PC-3 (cell line): ENCODE measurements at regions not wholly inside any gene's neighbourhood (a gene's known extent, or its start where the extent isn't known, plus 50 kb on each side); places are given as distances from the start of the nearest gene placed in this dataset.
"Not testable (repeated sequence)": the region's sequence is repeated elsewhere in the genome, so short reads cannot be mapped to it uniquely, and the experiment has no call there.

ENCODE experiments used
- ATAC-seq: fragments of 200-7000 bp; cut with Tn5 transposase; 2 replicates; pipeline ENCODE4 v1.9.1; 2020; ENCODE audit warnings: mild to moderate bottlenecking, moderate library complexity
- BruUV-seq: library from RNA; stranded (reverse); fragments of 400-500 nt; replicated peaks from 2 replicates; lab custom pipeline; 2021; lab: Mats Ljungman, UMichigan
- CTCF ChIA-PET: fragments of 300-600 bp; sonication (Branson Sonifier 250); formaldehyde crosslinking; loops from one replicate; lab custom pipeline; 2022; ENCODE audit warnings: antibody characterized with exemption; lab: Charles Lee
- POLR2A ChIA-PET: fragments of 300-600 bp; sonication (Branson Sonifier 250); formaldehyde crosslinking; loops from one replicate; lab custom pipeline; 2022; ENCODE audit warnings: antibody characterized with exemption; ENCODE audit not compliant: unreplicated experiment; lab: Charles Lee
- DNase-seq: peaks from one replicate; pipeline ENCODE4 v3.0.0-alpha.2; 2015
- H2AFZ ChIP-seq: fragments of 300-600 bp; sonication (generic); 2 replicates; pipeline ENCODE4 v1.6.0; 2016; ENCODE audit warnings: antibody characterized with exemption, low read length
- H3F3A ChIP-seq: fragments of 300-600 bp; sonication (generic); one replicate; pipeline ENCODE4 v1.6.0; 2017; ENCODE audit warnings: antibody characterized with exemption, low read length, control low read depth, mild to moderate bottlenecking; ENCODE audit not compliant: unreplicated experiment
- H3K27ac ChIP-seq: fragments of 300-600 bp; sonication (generic); 2 replicates; pipeline ENCODE4 v1.5.1; 2016; ENCODE audit warnings: mild to moderate bottlenecking, low read length
- H3K27me3 ChIP-seq: fragments of 300-600 bp; sonication (generic); 2 replicates; pipeline ENCODE4 v1.6.1; 2016; ENCODE audit warnings: low read length, mixed read lengths
- H3K36me3 ChIP-seq: fragments of 300-600 bp; sonication (generic); 2 replicates; pipeline ENCODE4 v1.6.1; 2016; ENCODE audit warnings: low read depth, mixed run types, low read length, mixed read lengths
- H3K4me1 ChIP-seq: fragments of 300-600 bp; sonication (generic); 2 replicates; pipeline ENCODE4 v1.5.1; 2016; ENCODE audit warnings: low read length; ENCODE audit not compliant: insufficient read depth
- H3K4me2 ChIP-seq: fragments of 300-600 bp; sonication (generic); 2 replicates; pipeline ENCODE4 v1.6.0; 2016; ENCODE audit warnings: low read length
- H3K4me3 ChIP-seq: fragments of 300-600 bp; sonication (generic); 2 replicates; pipeline ENCODE4 v1.5.1; 2016; ENCODE audit warnings: mild to moderate bottlenecking, low read length, mixed read lengths
- H3K79me2 ChIP-seq: fragments of 300-600 bp; sonication (generic); 2 replicates; pipeline ENCODE4 v1.6.1; 2017; ENCODE audit warnings: low read length, mixed read lengths
- H3K9ac ChIP-seq: fragments of 300-600 bp; sonication (generic); 2 replicates; pipeline ENCODE4 v1.6.0; 2016; ENCODE audit warnings: mild to moderate bottlenecking, low read length
- H3K9me2 ChIP-seq: fragments of 300-600 bp; sonication (generic); replicated peaks from 2 replicates; pipeline ENCODE4 v1.6.1; 2016; ENCODE audit warnings: mixed run types, low read length, mixed read lengths
- H3K9me3 ChIP-seq: fragments of 300-600 bp; sonication (generic); 2 replicates; pipeline ENCODE4 v1.6.1; 2016; ENCODE audit warnings: low read length, mixed read lengths
- H4K20me1 ChIP-seq: fragments of 300-600 bp; sonication (generic); 2 replicates; pipeline ENCODE4 v1.6.1; 2016; ENCODE audit warnings: low read length, mixed read lengths
- CTCF ChIP-seq: fragments of 300-600 bp; sonication (generic); conservative IDR thresholded peaks from 2 replicates; pipeline ENCODE4 v1.5.1; 2017; ENCODE audit warnings: antibody characterized with exemption, low read depth, mild to moderate bottlenecking, low read length
- EZH2 ChIP-seq: fragments of 300-600 bp; sonication (generic); IDR thresholded peaks from one replicate; pipeline ENCODE4 v1.6.1; 2017; ENCODE audit warnings: antibody characterized with exemption, mild to moderate bottlenecking, low read length; ENCODE audit not compliant: unreplicated experiment
- EZH2phosphoT487 ChIP-seq: fragments of 300-600 bp; sonication (generic); IDR thresholded peaks from 2 replicates; pipeline ENCODE4 v1.6.1; 2018; ENCODE audit warnings: mild to moderate bottlenecking, antibody characterized with exemption, low read length, borderline replicate concordance
- intact Hi-C: fragments of 100-400 bp; cut with micrococcal nuclease; formaldehyde crosslinking; loops from 2 replicates; pipeline ENCODE4 v1.9.0; 2023

- DNase-seq (no peak), ATAC-seq (no peak)
- Histone ChIP-seq H3K9me3 (no peaks in the 10 kb centered on the region), H3K4me3 (no peak overlapping the region), H3K79me2 (no peaks in the 10 kb centered on the region), H4K20me1 (no peaks in the 10 kb centered on the region), H2AFZ (no peak overlapping the region), H3K9me2 (no peaks in the 10 kb centered on the region), H3K36me3 (no peaks in the 10 kb centered on the region), H3K27me3 (no peaks in the 10 kb centered on the region), H3K4me1 (no peaks in the 10 kb centered on the region), H3K9ac (no peak overlapping the region), H3K4me2 (no peak overlapping the region), H3K27ac (no peak overlapping the region), H3F3A (no peaks in the 10 kb centered on the region)
- intact Hi-C loops, result no loop called here
- CTCF ChIA-PET, result no interaction called here
- BruUV-seq, result no TSS peak
- no peak for TF ChIP-seq EZH2phosphoT487
- TF ChIP-seq CTCF, result no peak
- TF ChIP-seq EZH2, result no peak
- POLR2A ChIA-PET, result no interaction called here
Measured at GRCh38 chr19:14328406-14328805, 52.8 kb upstream of the ADGRE5 start.

- ATAC-seq, BruUV-seq, CTCF ChIA-PET, H3K4me1 ChIP-seq, H2AFZ ChIP-seq, H3K9me2 ChIP-seq, H3K27me3 ChIP-seq, H3K36me3 ChIP-seq, DNase-seq, H3K79me2 ChIP-seq, H3F3A ChIP-seq, H3K9ac ChIP-seq, H3K4me3 ChIP-seq, H3K4me2 ChIP-seq, POLR2A ChIA-PET, H3K9me3 ChIP-seq, H4K20me1 ChIP-seq, H3K27ac ChIP-seq, intact Hi-C loops: not testable (repeated sequence)
Measured at GRCh38 chr19:14327061-14327460, 54.2 kb upstream of the ADGRE5 start.

- H3K9ac ChIP-seq, result no peak overlapping the region
- DNase-seq (no peak), ATAC-seq (no peak)
- no peak overlapping the region for H2AFZ ChIP-seq
- ChIA-PET CTCF (interaction anchor here (0.7 kb wide), 1 partner anchor 9 kb away, joined by 3 read pairs; no protein-coding TSS in a partner anchor), POLR2A (no interaction called here)
- TF ChIP-seq EZH2 (no peak), CTCF (no peak), EZH2phosphoT487 (no peak)
- H3K4me2 ChIP-seq, result no peak overlapping the region
- H4K20me1 ChIP-seq, result no peaks in the 10 kb centered on the region
- H3K4me1 ChIP-seq, result no peaks in the 10 kb centered on the region
- H3F3A ChIP-seq, result no peaks in the 10 kb centered on the region
- no peaks in the 10 kb centered on the region for H3K9me2 ChIP-seq
- no TSS peak for BruUV-seq
- intact Hi-C loops, result no loop called here
- no peak overlapping the region for H3K4me3 ChIP-seq
- H3K27ac ChIP-seq, result no peak overlapping the region
- no peaks in the 10 kb centered on the region for H3K36me3 ChIP-seq
- no peaks in the 10 kb centered on the region for H3K79me2 ChIP-seq
- H3K27me3 ChIP-seq, result no peaks in the 10 kb centered on the region
- H3K9me3 ChIP-seq, result no peaks in the 10 kb centered on the region
Measured at GRCh38 chr19:14325863-14326262, 55.4 kb upstream of the ADGRE5 start.
